Activated CD8-positive, alpha-beta T cell treated with anti-CD3 and anti-CD28 coated beads for 36 hours (primary cell): ENCODE measurements at regions not wholly inside any gene's neighbourhood (a gene's known extent, or its start where the extent isn't known, plus 50 kb on each side); places are given as distances from the start of the nearest gene placed in this dataset.

ENCODE experiments used
- ATAC-seq: fragments of 200-7000 bp; cut with Tn5 transposase; one replicate; pipeline ENCODE4 v1.10.0; 2021; ENCODE audit warnings: mild to moderate bottlenecking, moderate library complexity
- CTCF ChIA-PET: fragments of 350-600 bp; sonication (Branson Sonifier 250); formaldehyde crosslinking; loops from one replicate; lab custom pipeline; 2021; ENCODE audit warnings: antibody characterized with exemption; lab: Charles Lee
- POLR2A ChIA-PET: fragments of 350-600 bp; sonication (Branson Sonifier 250); formaldehyde crosslinking; loops from one replicate; lab custom pipeline; 2021; ENCODE audit warnings: antibody characterized with exemption; lab: Charles Lee
- DNase-seq: peaks from one replicate; pipeline ENCODE4 v3.0.0-alpha.2; 2020
- H3K27ac Mint-ChIP-seq: one replicate; pipeline ENCODE4 v1.8.0; 2021; ENCODE audit warnings: mild to moderate bottlenecking, mixed read lengths
- H3K27me3 Mint-ChIP-seq: one replicate; pipeline ENCODE4 v1.8.0; 2021; ENCODE audit warnings: mixed read lengths
- H3K36me3 Mint-ChIP-seq: one replicate; pipeline ENCODE4 v1.8.0; 2021; ENCODE audit warnings: low read depth, mixed read lengths
- H3K4me1 Mint-ChIP-seq: one replicate; pipeline ENCODE4 v1.8.0; 2021; ENCODE audit warnings: low read depth, mixed read lengths
- H3K4me3 Mint-ChIP-seq: one replicate; pipeline ENCODE4 v1.8.0; 2021; ENCODE audit warnings: mild to moderate bottlenecking, moderate library complexity, mixed read lengths
- H3K9me3 Mint-ChIP-seq: one replicate; pipeline ENCODE4 v1.8.0; 2021; ENCODE audit warnings: mixed read lengths
- CTCF ChIP-seq: fragments of 200-600 bp; IDR thresholded peaks from one replicate; pipeline ENCODE4 v1.8.0; 2022; ENCODE audit warnings: antibody characterized with exemption, mild to moderate bottlenecking
- intact Hi-C: fragments of 100-400 bp; cut with micrococcal nuclease; formaldehyde crosslinking; loops from one replicate; pipeline ENCODE4 v1.10.0; 2022

GRCh38 chr6:156617941-156618340, 159.2 kb upstream of the ARID1B start:
- Mint-ChIP-seq H3K27ac (no peak overlapping the region), H3K27me3 (no peaks in the 10 kb centered on the region), H3K9me3 (peaks cover 5% of the 10 kb centered on the region), H3K36me3 (no peaks in the 10 kb centered on the region), H3K4me1 (no peaks in the 10 kb centered on the region), H3K4me3 (no peak overlapping the region)
- intact Hi-C loops, result no loop called here
- no peak for TF ChIP-seq CTCF
- POLR2A ChIA-PET, result no interaction called here
- DNase-seq, result no peak
- CTCF ChIA-PET, result interaction anchor here (1.0 to 1.5 kb wide), 2 partner anchors 30 to 82 kb away, joined by 3 read pairs; no protein-coding TSS in a partner anchor
- ATAC-seq, result no peak

- POLR2A ChIA-PET, result no interaction called here
- intact Hi-C loops, result no loop called here
- no peak for TF ChIP-seq CTCF
- ATAC-seq (no peak), DNase-seq (no peak)
- CTCF ChIA-PET, result no interaction called here
- Mint-ChIP-seq H3K27ac (no peak overlapping the region), H3K9me3 (peaks cover 9% of the 10 kb centered on the region), H3K27me3 (no peaks in the 10 kb centered on the region), H3K4me3 (no peak overlapping the region), H3K4me1 (no peaks in the 10 kb centered on the region), H3K36me3 (peaks cover 4% of the 10 kb centered on the region)
Measured at GRCh38 chr6:156617376-156617775, 159.8 kb upstream of the ARID1B start.

GRCh38 chr6:156616495-156616894, 160.7 kb upstream of the ARID1B start:
- peaks cover 4% of the 10 kb centered on the region for H3K36me3 Mint-ChIP-seq
- no peak for ATAC-seq
- intact Hi-C loops, result no loop called here
- no peak for DNase-seq
- ChIA-PET POLR2A (no interaction called here), CTCF (no interaction called here)
- H3K27ac Mint-ChIP-seq, result no peak overlapping the region
- peaks cover 15% of the 10 kb centered on the region for H3K9me3 Mint-ChIP-seq
- no peaks in the 10 kb centered on the region for H3K27me3 Mint-ChIP-seq
- H3K4me3 Mint-ChIP-seq, result no peak overlapping the region
- H3K4me1 Mint-ChIP-seq, result no peaks in the 10 kb centered on the region
- no peak for TF ChIP-seq CTCF

- Mint-ChIP-seq H3K27me3 (no peaks in the 10 kb centered on the region), H3K9me3 (peaks cover 15% of the 10 kb centered on the region), H3K27ac (no peak overlapping the region), H3K4me1 (no peaks in the 10 kb centered on the region), H3K4me3 (no peak overlapping the region), H3K36me3 (peaks cover 4% of the 10 kb centered on the region)
- DNase-seq (no peak), ATAC-seq (no peak)
- POLR2A ChIA-PET, result no interaction called here
- intact Hi-C loops, result no loop called here
- CTCF ChIA-PET, result interaction anchor here (1.4 kb wide), 1 partner anchor 26 kb away, joined by 3 read pairs; no protein-coding TSS in a partner anchor
- no peak for TF ChIP-seq CTCF
Measured at GRCh38 chr6:156613996-156614395, 163.2 kb upstream of the ARID1B start.

GRCh38 chr6:156612361-156612760, 164.8 kb upstream of the ARID1B start:
- CTCF ChIA-PET, result interaction anchor here (1.4 kb wide), 1 partner anchor 24 kb away, joined by 3 read pairs; no protein-coding TSS in a partner anchor
- Mint-ChIP-seq H3K4me1 (no peaks in the 10 kb centered on the region), H3K4me3 (no peak overlapping the region), H3K27ac (no peak overlapping the region), H3K27me3 (no peaks in the 10 kb centered on the region), H3K36me3 (peaks cover 4% of the 10 kb centered on the region), H3K9me3 (peaks cover 15% of the 10 kb centered on the region)
- ATAC-seq (no peak), DNase-seq (no peak)
- no peak for TF ChIP-seq CTCF
- POLR2A ChIA-PET, result no interaction called here
- intact Hi-C loops, result no loop called here
